Loucy (cell line): ENCODE measurements at regions not wholly inside any gene's neighbourhood (a gene's known extent, or its start where the extent isn't known, plus 50 kb on each side); places are given as distances from the start of the nearest gene placed in this dataset.

Experiments used
- EZH2phosphoT487 ChIP-seq: fragments of 200-600 bp; IDR thresholded peaks from 2 replicates; pipeline ENCODE4 v1.6.1; 2018; ENCODE audit warnings: antibody characterized with exemption, mild to moderate bottlenecking, moderate library complexity, borderline replicate concordance
- TF ChIP-seq, protein P1 (sequence below): fragments of 200-600 bp; sonication (generic); conservative IDR thresholded peaks from 2 replicates; pipeline ENCODE4 v1.5.1; 2014; ENCODE audit warnings: mild to moderate bottlenecking, antibody characterized with exemption, low read length

DNA sequence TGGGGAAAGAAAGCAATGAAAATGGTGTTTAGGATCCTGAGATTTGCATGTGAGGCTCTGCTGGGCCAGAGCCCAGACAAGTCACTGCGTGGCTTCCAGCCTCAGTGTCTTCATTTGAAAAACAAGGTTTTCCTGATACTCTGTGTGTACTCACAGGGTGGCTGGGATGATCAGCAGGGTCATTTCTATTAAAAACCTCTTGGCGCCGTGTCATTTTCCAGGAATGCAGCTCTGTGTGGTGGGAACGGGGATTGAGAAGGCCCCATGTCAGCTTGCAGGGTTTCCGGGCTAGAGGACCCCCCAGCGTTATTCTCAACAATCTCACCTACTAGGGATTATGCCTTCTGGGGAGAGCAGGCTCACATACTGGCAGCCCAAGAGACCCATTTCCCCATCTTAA is 73.5 kb downstream of the FOXL1 start:
- TF ChIP-seq, protein P1, sequence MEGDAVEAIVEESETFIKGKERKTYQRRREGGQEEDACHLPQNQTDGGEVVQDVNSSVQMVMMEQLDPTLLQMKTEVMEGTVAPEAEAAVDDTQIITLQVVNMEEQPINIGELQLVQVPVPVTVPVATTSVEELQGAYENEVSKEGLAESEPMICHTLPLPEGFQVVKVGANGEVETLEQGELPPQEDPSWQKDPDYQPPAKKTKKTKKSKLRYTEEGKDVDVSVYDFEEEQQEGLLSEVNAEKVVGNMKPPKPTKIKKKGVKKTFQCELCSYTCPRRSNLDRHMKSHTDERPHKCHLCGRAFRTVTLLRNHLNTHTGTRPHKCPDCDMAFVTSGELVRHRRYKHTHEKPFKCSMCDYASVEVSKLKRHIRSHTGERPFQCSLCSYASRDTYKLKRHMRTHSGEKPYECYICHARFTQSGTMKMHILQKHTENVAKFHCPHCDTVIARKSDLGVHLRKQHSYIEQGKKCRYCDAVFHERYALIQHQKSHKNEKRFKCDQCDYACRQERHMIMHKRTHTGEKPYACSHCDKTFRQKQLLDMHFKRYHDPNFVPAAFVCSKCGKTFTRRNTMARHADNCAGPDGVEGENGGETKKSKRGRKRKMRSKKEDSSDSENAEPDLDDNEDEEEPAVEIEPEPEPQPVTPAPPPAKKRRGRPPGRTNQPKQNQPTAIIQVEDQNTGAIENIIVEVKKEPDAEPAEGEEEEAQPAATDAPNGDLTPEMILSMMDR, result no peak
- no peak for TF ChIP-seq EZH2phosphoT487
